HG03159 (cell line): ENCODE measurements at regions not wholly inside any gene's neighbourhood (a gene's known extent, or its start where the extent isn't known, plus 50 kb on each side); places are given as distances from the start of the nearest gene placed in this dataset.

Source experiments
- ATAC-seq: cut with Tn5 transposase; IDR thresholded peaks from one replicate; pipeline ENCODE4 v1.9.1; 2021; ENCODE audit warnings: mild to moderate bottlenecking, moderate library complexity; ENCODE audit not compliant: unreplicated experiment

DNA sequence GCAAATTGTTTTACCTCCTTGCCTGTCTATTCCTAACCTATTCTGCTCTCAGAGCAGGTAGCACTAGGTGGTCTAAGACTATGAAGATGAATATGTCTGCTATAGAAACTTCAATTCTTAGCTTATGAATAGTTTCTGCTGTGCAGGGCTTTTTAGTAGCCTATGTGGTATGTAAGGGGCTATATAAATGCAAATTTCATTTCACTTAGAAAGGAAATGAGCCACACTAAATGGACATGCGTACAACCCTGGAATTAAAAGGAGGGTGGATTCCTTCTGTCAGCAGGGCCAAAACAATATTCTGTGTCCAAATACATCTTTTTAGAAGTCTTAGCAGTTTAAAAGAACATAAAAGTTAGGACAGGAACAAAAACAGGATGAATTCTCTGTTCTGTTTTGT is 163.9 kb upstream of the GEMIN8 start:
- ATAC-seq = no peak

DNA sequence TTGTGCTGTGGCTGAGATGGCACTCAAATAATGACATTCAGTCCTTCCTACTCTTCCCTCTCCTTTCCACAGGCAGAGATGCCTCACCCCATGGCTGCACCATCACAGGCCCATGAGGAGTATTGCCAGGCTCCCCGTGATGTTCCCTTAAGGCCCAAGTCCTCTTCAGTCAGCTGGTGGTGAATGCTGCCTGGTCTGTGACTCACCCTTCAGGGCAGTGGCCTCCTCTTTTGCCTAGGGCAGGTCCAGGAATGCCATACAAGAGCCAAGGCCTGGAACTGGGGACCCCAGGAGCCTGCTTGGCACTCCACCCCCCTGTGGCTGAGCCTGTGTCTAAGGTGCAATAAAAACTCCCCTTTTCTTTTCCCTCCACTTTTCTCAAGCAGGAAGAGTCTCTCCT is 144.2 kb upstream of the GEMIN8 start:
- ATAC-seq = no peak

DNA sequence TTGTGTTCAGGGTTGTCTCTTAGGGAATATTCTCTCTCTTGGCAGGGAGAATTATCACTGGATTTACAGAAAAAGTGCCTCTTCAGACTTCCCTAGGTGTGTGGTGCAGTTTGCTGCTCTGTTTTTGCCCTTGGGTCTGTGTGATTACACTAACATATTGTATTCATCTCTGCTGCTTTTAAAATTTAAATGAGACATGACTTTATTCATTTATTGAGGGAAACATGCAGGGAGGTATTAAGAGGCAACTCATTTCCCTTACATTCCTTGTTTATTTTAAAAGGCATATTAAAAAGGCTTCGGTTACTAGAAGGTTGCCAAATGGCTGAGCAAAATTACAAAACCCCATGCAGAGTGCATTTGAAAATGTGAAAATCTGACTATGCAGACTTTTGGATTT is 135.1 kb upstream of the GEMIN8 start:
- ATAC-seq = no peak

DNA sequence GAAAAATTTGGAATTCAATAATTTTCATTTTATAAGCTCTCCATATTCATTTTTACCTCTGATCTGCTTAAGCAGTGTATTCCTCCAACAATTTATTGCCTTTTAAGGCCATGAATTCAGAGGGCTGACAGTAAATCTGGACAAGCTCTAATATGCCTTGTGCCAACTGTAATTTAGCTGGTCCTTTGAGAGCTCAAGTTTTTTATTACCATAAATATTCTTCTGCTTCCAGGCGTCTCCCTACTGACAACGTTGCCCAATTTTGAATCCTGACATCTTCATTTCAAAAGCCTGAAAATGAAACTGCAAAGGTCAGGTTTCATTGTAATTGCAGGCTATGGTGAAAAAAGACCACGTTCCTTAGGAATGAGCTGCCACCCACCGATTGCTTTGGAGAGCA is 95.8 kb upstream of the GEMIN8 start:
- ATAC-seq = no peak

DNA sequence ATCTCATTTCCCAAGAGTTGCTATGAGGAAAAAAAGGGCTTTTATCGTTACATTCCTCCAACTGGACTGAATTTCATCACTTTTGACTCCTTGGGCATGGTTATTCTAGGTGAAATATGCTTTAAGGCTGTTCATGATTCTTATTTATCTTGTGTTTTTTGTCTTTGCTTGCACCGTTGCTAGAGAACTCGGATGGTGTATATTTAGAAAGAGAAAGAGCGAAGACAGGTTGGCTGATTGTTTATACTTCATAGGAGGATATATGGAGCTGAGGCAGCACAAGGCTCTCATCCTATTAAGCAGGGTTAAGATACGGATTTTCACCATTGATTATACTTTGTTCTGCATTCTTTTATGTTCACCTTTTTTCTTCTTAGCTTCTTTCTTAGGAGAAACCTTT is 94.9 kb upstream of the GEMIN8 start:
- ATAC-seq = no peak

DNA sequence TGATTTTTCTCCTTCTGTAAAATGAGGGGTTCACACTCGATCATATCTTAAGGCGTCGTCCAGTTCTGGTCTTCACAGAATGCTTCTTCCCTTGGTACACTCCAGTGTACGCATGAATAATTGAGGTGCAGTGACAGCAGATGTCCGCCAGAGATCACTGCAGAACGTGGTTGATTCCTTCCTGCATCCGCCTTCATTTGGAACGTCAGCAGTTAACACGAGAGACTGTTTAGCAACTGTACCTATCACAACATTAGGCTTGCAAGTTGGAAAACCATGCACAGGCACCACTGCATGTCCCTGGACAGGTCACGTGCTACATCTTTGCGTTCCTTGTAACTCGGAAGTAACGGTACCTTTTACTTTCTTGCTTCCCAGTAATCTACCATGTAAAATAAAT is 66.0 kb upstream of the GEMIN8 start:
- peak; percentile 97 for ATAC-seq

DNA sequence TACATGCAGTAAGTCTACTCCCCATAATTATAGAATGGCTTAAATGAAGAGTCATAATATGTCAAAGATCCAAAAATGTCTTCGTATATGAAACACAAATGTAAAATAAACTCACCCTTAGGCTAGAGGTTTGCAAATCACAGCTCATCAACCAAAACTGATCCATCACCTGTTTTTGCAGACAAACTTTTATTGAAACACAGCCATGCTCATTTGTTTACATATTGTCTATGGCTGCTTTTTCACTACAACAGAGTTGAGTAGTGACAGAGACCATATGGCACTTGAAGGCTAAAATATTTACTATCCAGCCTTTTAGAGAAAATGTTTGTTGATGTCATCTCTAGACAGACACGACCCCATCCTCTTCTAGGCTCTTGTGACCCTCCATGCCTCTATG is 64.5 kb upstream of the GEMIN8 start:
- no peak for ATAC-seq

DNA sequence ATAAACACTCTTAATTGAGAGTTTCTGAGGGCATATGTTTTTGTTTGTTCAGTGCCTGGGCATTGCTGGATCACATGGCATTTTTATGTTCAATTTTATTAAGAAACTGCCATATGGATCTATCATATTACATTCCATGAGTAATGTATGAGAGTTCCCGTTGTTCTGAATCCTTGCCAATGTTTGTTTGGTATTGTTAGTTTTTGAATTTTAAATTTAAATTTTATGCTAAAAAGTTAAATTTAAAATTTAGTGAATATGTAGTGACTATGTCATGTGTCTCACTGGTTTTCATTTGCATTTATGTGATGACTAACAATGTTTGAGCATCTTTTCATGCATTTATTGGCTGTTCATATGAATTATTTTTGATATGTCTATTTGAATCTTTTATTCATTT is 54.8 kb upstream of the GEMIN8 start:
- no peak for ATAC-seq

DNA sequence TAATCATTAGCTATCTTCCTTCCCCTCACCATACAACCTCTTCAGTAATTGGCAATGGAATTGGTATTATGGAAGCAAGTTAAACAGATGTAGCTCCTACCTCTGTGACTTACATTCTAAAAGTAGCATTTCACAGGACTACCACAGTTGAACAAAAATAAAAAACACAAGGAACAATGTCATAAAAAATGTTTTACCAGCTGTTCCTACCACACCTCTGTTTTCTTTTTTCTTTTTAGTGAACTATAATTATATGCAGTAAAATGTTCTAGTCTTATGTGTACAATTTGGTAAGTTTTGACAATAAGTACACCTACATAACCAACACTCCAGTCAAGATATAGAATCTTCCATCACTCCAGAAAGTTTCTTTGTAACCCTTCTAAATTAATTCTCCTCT is 54.1 kb upstream of the GEMIN8 start:
- ATAC-seq = no peak

DNA sequence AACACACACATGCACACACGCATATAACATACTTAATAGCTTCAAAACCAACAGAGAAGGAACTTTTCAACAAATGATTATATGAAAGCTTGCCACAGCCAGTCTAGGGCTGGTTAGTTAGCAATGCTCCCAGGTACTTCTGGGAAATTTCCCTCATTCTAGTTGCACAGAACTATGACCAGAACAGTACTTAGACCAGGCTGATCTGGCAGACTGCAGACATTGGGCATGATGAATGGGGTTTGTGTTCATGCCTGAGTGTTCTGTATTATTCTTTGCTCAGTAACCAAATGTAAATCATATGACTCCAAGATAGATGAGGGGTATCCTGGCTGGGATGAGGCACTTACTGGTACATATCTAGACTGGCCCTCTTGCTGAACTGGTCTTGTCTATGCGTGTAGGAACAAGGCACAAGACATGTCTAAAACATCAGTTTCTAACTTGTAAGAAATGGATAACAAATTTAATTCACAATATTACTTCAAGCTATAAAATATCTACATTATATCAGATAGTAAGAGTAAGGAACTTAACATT is 50.3 kb upstream of the GEMIN8 start:
- ATAC-seq = no peak
